ENCODE measurements at regions not wholly inside any gene's neighbourhood (a gene's known extent, or its start where the extent isn't known, plus 50 kb on each side); places are given as distances from the start of the nearest gene placed in this dataset.
A peak's percentile ranks its signal among the peaks of the same experiment; 100 is the strongest.

DNA sequence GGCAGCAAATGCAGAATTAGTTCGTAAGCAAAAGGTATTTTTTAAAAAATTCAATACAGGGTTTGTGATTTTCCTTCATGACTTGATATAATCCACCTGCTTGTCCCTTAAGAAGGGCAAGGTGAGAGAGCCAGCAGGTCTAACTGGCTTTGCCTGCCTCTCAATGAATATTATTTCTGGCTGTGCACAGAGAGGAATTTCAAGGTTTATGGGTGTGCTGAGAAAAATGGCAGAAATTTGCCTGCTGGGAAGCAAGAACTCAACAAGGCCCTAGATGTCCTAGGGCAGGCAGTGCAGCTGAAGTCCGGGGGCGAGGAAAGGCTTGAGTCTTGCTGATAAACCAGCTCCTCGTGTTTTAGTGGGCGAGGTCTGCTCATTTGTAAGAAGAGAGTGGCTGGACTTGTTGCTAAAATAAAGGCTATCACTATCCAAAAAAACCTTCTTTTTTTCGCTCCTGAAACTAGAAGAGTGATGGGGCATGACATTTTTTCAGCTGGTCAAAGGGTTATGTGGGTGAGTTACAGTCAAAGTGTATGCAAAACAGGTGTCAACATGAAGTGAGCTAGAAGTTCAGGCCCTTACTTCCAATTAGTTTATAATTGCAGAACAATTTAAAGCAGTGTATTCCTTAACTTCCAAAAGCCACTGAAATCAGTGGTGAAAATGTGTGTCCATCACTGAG lies 385.8 kb upstream of the KLF6 start:
- TF ChIP-seq SIN3A (IDR thresholded peaks at IDR 0.05; ENCODE audit: borderline replicate concordance, insufficient read depth, low read depth, low read length) (no peak), TCF7L2 (IDR thresholded peaks at IDR 0.05; ENCODE audit: low read depth, low read length) (no peak), POLR2AphosphoS5 (IDR thresholded peaks at IDR 0.05; ENCODE audit: low read depth, low read length) (no peak)
- TF ChIP-seq, protein P1, sequence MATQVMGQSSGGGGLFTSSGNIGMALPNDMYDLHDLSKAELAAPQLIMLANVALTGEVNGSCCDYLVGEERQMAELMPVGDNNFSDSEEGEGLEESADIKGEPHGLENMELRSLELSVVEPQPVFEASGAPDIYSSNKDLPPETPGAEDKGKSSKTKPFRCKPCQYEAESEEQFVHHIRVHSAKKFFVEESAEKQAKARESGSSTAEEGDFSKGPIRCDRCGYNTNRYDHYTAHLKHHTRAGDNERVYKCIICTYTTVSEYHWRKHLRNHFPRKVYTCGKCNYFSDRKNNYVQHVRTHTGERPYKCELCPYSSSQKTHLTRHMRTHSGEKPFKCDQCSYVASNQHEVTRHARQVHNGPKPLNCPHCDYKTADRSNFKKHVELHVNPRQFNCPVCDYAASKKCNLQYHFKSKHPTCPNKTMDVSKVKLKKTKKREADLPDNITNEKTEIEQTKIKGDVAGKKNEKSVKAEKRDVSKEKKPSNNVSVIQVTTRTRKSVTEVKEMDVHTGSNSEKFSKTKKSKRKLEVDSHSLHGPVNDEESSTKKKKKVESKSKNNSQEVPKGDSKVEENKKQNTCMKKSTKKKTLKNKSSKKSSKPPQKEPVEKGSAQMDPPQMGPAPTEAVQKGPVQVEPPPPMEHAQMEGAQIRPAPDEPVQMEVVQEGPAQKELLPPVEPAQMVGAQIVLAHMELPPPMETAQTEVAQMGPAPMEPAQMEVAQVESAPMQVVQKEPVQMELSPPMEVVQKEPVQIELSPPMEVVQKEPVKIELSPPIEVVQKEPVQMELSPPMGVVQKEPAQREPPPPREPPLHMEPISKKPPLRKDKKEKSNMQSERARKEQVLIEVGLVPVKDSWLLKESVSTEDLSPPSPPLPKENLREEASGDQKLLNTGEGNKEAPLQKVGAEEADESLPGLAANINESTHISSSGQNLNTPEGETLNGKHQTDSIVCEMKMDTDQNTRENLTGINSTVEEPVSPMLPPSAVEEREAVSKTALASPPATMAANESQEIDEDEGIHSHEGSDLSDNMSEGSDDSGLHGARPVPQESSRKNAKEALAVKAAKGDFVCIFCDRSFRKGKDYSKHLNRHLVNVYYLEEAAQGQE (IDR thresholded peaks at IDR 0.05; ENCODE audit: insufficient read depth in 1 of 2, low read depth in 2 of 2, low read length in 1 of 2), result no peak
- TF ChIP-seq, protein P2, sequence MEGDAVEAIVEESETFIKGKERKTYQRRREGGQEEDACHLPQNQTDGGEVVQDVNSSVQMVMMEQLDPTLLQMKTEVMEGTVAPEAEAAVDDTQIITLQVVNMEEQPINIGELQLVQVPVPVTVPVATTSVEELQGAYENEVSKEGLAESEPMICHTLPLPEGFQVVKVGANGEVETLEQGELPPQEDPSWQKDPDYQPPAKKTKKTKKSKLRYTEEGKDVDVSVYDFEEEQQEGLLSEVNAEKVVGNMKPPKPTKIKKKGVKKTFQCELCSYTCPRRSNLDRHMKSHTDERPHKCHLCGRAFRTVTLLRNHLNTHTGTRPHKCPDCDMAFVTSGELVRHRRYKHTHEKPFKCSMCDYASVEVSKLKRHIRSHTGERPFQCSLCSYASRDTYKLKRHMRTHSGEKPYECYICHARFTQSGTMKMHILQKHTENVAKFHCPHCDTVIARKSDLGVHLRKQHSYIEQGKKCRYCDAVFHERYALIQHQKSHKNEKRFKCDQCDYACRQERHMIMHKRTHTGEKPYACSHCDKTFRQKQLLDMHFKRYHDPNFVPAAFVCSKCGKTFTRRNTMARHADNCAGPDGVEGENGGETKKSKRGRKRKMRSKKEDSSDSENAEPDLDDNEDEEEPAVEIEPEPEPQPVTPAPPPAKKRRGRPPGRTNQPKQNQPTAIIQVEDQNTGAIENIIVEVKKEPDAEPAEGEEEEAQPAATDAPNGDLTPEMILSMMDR (IDR thresholded peaks at IDR 0.05), result no peak
- intact Hi-C loops (cut with micrococcal nuclease; ENCODE audit: unreplicated experiment) (no loop called here), in situ Hi-C loops (cut with HindIII; ENCODE audit: low pct_unique_long_range_greater_than_20kb, low sequenced_read_pairs) (no loop called here)

DNA sequence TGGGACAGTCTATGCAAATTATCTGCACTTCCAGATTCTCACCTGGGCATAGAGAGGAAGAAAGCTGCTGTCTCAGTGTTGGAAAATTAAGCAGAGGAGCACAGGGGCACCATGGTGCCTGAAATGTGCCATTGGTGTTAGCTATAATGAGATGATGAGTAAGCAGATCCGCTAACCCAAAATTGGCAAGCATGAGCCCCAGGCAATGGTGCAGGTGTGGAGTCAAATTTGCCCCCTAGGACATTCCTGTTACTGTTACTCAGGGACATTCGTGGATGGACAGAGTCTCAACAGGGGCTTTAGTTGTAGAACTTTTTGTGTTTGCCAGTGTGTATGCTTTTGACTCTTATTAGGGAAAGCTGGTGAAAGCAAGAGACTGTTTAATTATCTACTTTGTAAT lies 385.2 kb upstream of the KLF6 start:
- TF ChIP-seq SIN3A (IDR thresholded peaks at IDR 0.05; ENCODE audit: borderline replicate concordance, insufficient read depth, low read depth, low read length), result no peak
- TF ChIP-seq, protein P2 (IDR thresholded peaks at IDR 0.05), result no peak
- BruUV-seq (replicated peaks), result no TSS peak
- Histone ChIP-seq H3K27ac (ENCODE audit: low read length) (peak overlapping the region; percentile 21; the same call in 1 of the 2 replicates), H3K36me3 (ENCODE audit: control insufficient read depth, insufficient read depth, low read length) (no peaks in the 10 kb centered on the region), H3K4me1 (ENCODE audit: control insufficient read depth, insufficient read depth, low read length) (no peaks in the 10 kb centered on the region), H3K27me3 (ENCODE audit: control insufficient read depth, insufficient read depth, low read length) (no peaks in the 10 kb centered on the region), H3K4me3 (ENCODE audit: low read depth in 2 of 2, low read length in 2 of 2) (no peak overlapping the region), H3K9me3 (ENCODE audit: control insufficient read depth, insufficient read depth, low read depth, low read length) (peaks cover 9% of the 10 kb centered on the region; the same call in 1 of the 2 replicates)
- DNase-seq (ENCODE audit: low read depth, low spot score) (no peak), ATAC-seq (no peak)
- ChIA-PET POLR2A (no interaction called here), CTCF (interaction anchor here (0.9 kb wide), 1 partner anchor 47 kb away, joined by 3 read pairs; no protein-coding TSS in a partner anchor)
- in situ Hi-C loops (cut with HindIII; ENCODE audit: low pct_unique_long_range_greater_than_20kb, low sequenced_read_pairs), result no loop called here
- intact Hi-C loops (cut with micrococcal nuclease; ENCODE audit: unreplicated experiment), result no loop called here

More for the DNA sequence above, 385.8 kb upstream of the KLF6 start:
- no peak overlapping the region for H3K4me3 ChIP-seq (ENCODE audit: low read depth in 2 of 2, low read length in 2 of 2)
- H3K27ac ChIP-seq (ENCODE audit: low read length), result peak overlapping the region; percentile 44; the same call in 1 of the 2 replicates
- H3K27me3 ChIP-seq (ENCODE audit: control insufficient read depth, insufficient read depth, low read length), result no peaks in the 10 kb centered on the region
- no TSS peak for BruUV-seq (replicated peaks)
- H3K36me3 ChIP-seq (ENCODE audit: control insufficient read depth, insufficient read depth, low read length), result no peaks in the 10 kb centered on the region
- ChIA-PET POLR2A (interaction anchor here (0.5 kb wide), 1 partner anchor 160 kb away, joined by 3 read pairs; no protein-coding TSS in a partner anchor), CTCF (interaction anchor here (0.9 kb wide), 1 partner anchor 47 kb away, joined by 3 read pairs; no protein-coding TSS in a partner anchor)
- H3K4me1 ChIP-seq (ENCODE audit: control insufficient read depth, insufficient read depth, low read length), result no peaks in the 10 kb centered on the region
- DNase-seq (ENCODE audit: low read depth, low spot score) (no peak), ATAC-seq (no peak)
- H3K9me3 ChIP-seq (ENCODE audit: control insufficient read depth, insufficient read depth, low read depth, low read length), result peaks cover 9% of the 10 kb centered on the region; the same call in 1 of the 2 replicates

All from Panc1 (cell line).